SH-SY5Y (cell line): ENCODE measurements at regions not wholly inside any gene's neighbourhood (a gene's known extent, or its start where the extent isn't known, plus 50 kb on each side); places are given as distances from the start of the nearest gene placed in this dataset.

Experiments used
- GATA2 ChIP-seq: IDR thresholded peaks from 2 replicates; pipeline ENCODE4 v1.6.1; 2011; ENCODE audit warnings: mild to moderate bottlenecking, low read depth, low read length
- GATA3 ChIP-seq: IDR thresholded peaks from 2 replicates; pipeline ENCODE4 v1.6.1; 2011; ENCODE audit warnings: low read depth, mild to moderate bottlenecking, low read length, moderate library complexity

DNA sequence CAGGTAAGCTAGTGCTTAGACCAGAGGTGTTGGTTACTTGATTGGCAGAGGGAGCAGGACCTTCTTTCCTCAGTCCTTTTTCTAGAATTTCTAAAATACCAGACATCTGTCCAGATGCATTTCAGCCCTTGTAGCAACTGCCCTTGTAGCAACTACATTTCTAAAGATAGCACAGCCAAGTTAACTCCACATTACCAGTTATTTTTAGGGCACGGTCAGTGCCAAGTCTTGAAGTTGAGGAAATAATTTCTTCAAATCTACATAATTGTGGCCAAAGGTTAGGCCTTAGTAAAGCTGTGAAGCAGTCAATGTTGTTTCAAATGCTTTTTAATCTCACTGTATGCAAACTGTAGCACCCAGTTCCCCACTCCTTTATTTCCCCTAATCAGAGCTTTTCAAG, 62.9 kb downstream of the MID1IP1 start:
- no peak for TF ChIP-seq GATA2
- TF ChIP-seq GATA3: no peak
